Psoas muscle (tissue), 7 donors: ENCODE measurements at regions not wholly inside any gene's neighbourhood (a gene's known extent, or its start where the extent isn't known, plus 50 kb on each side); places are given as distances from the start of the nearest gene placed in this dataset.
A peak's percentile ranks its signal among the peaks of the same experiment; 100 is the strongest.

Experiments used
- ATAC-seq, 4 donors: fragments of 200-7000 bp; cut with Tn5 transposase; one replicate each; pipeline ENCODE4 v1.9.1; 2020; ENCODE audit warnings: moderate library complexity in 3 of 4, mild to moderate bottlenecking in 2 of 4
- DNase-seq, 2 donors: peaks; one replicate each; pipeline ENCODE4 v3.0.0-alpha.2; 2020
- H3K27ac ChIP-seq: fragments of 200-600 bp; one replicate; pipeline ENCODE4 v1.8.0; 2022
- H3K27me3 ChIP-seq, 3 donors: fragments of 200-600 bp in 1 of 3; one replicate each; pipeline versions ENCODE4 v1.6.1 to v1.8.0; 2013 to 2022; ENCODE audit warnings: low read length in 2 of 3, mild to moderate bottlenecking in 2 of 3, moderate library complexity in 1 of 3; ENCODE audit not compliant: insufficient read depth in 3 of 3
- H3K36me3 ChIP-seq, 2 donors: fragments of 200-600 bp in 1 of 2; one replicate each; pipeline versions ENCODE4 v1.6.1 to v1.8.0; 2013 to 2022; ENCODE audit warnings: low read depth in 1 of 2, mild to moderate bottlenecking in 1 of 2, moderate library complexity in 1 of 2; ENCODE audit not compliant: insufficient read depth in 1 of 2
- H3K4me1 ChIP-seq: fragments of 200-600 bp; one replicate; pipeline ENCODE4 v1.8.0; 2022
- H3K4me3 ChIP-seq: fragments of 200-600 bp; one replicate; pipeline ENCODE4 v1.8.0; 2022; ENCODE audit warnings: mild to moderate bottlenecking
- H3K9me3 ChIP-seq: fragments of 200-600 bp; one replicate; pipeline ENCODE4 v1.8.0; 2022
- WGBS, 3 donors: extraction: QIAGEN DNeasy Blood & Tissue Kit; methylation state at CpG; one replicate each; pipeline versions ENCODE4 v1.1.6 to v1.1.7; 2013; 5-methylcytosine and 5-hydroxymethylcytosine counted together
- intact Hi-C, 2 donors: fragments of 100-400 bp; cut with DNase I; formaldehyde crosslinking; loops; one replicate each; pipeline versions ENCODE4 v1.11.0 to v1.14.2; 2022
- TF ChIP-seq, protein P1 (sequence below): fragments of 200-600 bp; IDR thresholded peaks from one replicate; pipeline ENCODE4 v1.8.0; 2022; ENCODE audit warnings: antibody characterized with exemption
- donor health status: healthy with polysubstance abuse.
- donor health status: DM: no; HTN: no; CAD: no; lungs with moderate emphysema.
- donor health status: Bipolar disorder and iron deficiency.
- donor health status: healthy.
- donor health status: DM: yes; HTN: yes; CAD: no.
- donor health status: DM: no; HTN: no; CAD: no.
- donor health status: DM: yes; HTN: yes; CAD: no.

DNA sequence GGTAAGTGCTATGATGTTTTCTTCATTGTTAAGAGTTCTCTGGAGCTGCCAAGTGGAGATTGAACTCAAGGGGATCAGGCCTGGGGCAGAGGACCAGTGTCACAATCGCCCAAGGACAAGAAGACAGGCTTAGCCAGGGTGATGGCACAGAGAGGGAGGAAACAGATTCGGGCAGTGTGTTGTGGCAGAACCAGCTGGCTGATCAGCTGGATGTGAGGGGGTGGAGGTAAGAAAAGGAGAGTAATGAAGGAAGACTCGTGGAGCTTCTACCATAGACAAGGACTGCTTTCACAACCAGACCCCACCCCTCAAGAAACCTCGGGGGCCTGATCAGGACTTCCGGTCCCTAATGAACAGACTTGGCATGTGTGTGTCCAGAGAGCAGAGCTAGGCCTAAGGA, 60.9 kb upstream of the LINGO1 start:
- 60 to 62% (median 61%) methylated on average over 5 of the region's 5 CpGs for WGBS, 3 donors
- ATAC-seq: no peak
- no peak overlapping the region for H3K27ac ChIP-seq
- DNase-seq: peak in 1 of 2 donors; percentile 18
- no peaks in the 10 kb centered on the region for H3K36me3 ChIP-seq
- intact Hi-C loops: no loop called here
- no peaks in the 10 kb centered on the region for H3K9me3 ChIP-seq
- H3K4me1 ChIP-seq: no peaks in the 10 kb centered on the region
- TF ChIP-seq, protein P1, sequence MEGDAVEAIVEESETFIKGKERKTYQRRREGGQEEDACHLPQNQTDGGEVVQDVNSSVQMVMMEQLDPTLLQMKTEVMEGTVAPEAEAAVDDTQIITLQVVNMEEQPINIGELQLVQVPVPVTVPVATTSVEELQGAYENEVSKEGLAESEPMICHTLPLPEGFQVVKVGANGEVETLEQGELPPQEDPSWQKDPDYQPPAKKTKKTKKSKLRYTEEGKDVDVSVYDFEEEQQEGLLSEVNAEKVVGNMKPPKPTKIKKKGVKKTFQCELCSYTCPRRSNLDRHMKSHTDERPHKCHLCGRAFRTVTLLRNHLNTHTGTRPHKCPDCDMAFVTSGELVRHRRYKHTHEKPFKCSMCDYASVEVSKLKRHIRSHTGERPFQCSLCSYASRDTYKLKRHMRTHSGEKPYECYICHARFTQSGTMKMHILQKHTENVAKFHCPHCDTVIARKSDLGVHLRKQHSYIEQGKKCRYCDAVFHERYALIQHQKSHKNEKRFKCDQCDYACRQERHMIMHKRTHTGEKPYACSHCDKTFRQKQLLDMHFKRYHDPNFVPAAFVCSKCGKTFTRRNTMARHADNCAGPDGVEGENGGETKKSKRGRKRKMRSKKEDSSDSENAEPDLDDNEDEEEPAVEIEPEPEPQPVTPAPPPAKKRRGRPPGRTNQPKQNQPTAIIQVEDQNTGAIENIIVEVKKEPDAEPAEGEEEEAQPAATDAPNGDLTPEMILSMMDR: no peak
- H3K4me3 ChIP-seq: no peak overlapping the region
- peaks cover 0 to 69% (median 18%) of the 10 kb centered on the region in 3 donors for H3K27me3 ChIP-seq

DNA sequence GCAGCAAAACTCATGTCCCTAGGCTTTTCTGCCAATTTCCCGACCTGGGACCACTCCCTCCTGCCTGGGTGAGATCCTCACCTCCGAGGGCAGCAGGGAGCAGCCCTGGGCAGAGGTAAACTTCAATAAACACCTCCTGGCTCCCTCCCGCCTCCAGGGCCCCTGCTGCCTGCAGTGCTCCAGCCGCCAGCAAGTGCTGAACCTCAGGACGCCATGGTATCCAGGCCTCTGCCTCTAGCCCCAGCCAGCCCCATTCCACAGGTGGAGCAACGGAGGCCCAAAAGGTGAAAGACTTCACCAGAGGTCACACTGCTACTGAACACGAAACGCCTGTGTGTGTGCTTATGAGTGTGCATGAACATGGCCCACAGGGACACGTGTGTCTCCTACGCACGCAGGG, 59.9 kb upstream of the LINGO1 start:
- ATAC-seq: no peak
- WGBS, 3 donors: 67% methylated on average over 11 of the region's 11 CpGs
- no peaks in the 10 kb centered on the region for H3K4me1 ChIP-seq
- intact Hi-C loops: no loop called here
- TF ChIP-seq, protein P1: no peak
- no peak overlapping the region for H3K27ac ChIP-seq
- H3K27me3 ChIP-seq: peaks cover 0 to 60% (median 17%) of the 10 kb centered on the region in 3 donors
- no peak overlapping the region for H3K4me3 ChIP-seq
- no peaks in the 10 kb centered on the region for H3K9me3 ChIP-seq
- H3K36me3 ChIP-seq: no peaks in the 10 kb centered on the region
- DNase-seq: peak in 1 of 2 donors; percentile 36

DNA sequence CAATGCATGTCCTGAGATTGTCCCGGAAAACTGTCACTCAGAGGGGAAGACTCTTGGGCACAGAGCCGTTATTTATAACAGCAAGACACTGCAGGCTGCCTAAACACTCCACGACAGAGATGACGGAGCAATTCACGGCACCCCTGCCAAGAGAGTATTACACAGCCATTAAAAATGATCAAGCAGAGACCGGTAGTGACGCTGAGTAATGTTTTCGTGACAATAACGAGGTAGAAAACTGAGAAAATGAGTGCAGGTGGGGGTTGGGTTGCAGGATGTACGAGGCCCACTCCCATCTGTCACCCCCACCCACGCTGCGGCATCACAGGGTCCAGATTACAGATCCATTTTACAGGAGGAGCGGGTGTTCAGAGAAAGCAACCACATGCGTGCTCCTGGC, 58.9 kb upstream of the LINGO1 start:
- TF ChIP-seq, protein P1: no peak
- H3K27me3 ChIP-seq: peaks cover 0 to 50% (median 13%) of the 10 kb centered on the region in 3 donors
- WGBS, 3 donors: 72 to 74% (median 74%) methylated on average over 14 of the region's 14 CpGs

DNA sequence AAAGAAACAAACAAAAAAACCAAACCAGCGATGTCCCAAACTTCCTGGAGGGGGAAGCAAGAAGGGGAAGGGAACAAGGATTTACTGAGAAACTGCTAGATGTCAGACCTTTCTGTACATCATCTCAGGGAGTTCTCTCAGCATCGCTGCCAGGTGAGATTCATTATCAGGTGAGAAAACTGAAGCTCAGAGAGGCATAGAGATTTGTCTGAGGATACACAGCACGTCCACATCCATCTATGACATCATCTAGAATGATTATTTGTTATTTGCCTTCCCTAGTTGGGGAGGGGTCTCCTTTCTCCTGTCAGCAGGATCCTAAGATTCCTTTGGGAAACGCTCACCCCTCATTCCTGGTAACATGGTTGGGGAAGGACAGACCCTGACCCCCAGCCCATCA, 57.1 kb upstream of the LINGO1 start:
- ATAC-seq (no peak), DNase-seq (no peak)
- no peak overlapping the region for H3K27ac ChIP-seq
- H3K4me1 ChIP-seq: no peaks in the 10 kb centered on the region
- peaks cover 0 to 35% (median 8%) of the 10 kb centered on the region in 3 donors for H3K27me3 ChIP-seq
- intact Hi-C loops: no loop called here
- H3K4me3 ChIP-seq: no peak overlapping the region
- no peaks in the 10 kb centered on the region for H3K9me3 ChIP-seq
- TF ChIP-seq, protein P1: no peak
- no peaks in the 10 kb centered on the region for H3K36me3 ChIP-seq
- 60 to 77% (median 76%) methylated on average over 4 of the region's 4 CpGs for WGBS, 3 donors

More for the DNA sequence above, 58.9 kb upstream of the LINGO1 start:
- intact Hi-C loops: no loop called here
- H3K36me3 ChIP-seq: no peaks in the 10 kb centered on the region
- no peaks in the 10 kb centered on the region for H3K4me1 ChIP-seq
- no peak overlapping the region for H3K4me3 ChIP-seq
- no peaks in the 10 kb centered on the region for H3K9me3 ChIP-seq
- H3K27ac ChIP-seq: no peak overlapping the region
- no peak for ATAC-seq
- DNase-seq: no peak

DNA sequence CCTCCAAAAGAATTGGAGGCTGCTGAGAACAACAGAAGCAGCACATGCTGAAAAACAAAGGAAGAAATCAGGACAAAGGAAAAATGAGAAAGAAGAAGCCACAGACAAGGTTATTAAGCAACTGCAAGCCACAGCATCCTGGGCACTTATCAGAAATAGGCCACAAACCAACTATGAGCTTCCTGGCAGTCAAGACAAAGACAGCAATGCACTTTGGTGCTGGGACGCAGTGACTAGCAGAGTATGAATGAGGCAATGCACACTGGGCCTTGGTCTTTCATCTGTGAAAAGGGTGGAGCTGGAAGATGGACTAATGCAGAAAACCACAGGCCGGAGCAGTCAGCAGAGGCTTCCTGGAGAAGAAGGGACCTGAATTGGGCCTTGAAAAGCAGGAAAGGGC, 56.0 kb upstream of the LINGO1 start:
- Histone ChIP-seq H3K4me3 (no peak overlapping the region), H3K27ac (no peak overlapping the region), H3K4me1 (no peaks in the 10 kb centered on the region), H3K36me3 (no peaks in the 10 kb centered on the region), H3K27me3 (peaks cover 0 to 29% (median 11%) of the 10 kb centered on the region in 3 donors), H3K9me3 (no peaks in the 10 kb centered on the region)
- ATAC-seq (no peak), DNase-seq (peak in 1 of 2 donors; percentile 4)
- 83 to 91% (median 83%) methylated on average over 2 of the region's 2 CpGs for WGBS, 3 donors
- intact Hi-C loops: no loop called here
- TF ChIP-seq, protein P1: no peak
